ENCODE measurements at regions not wholly inside any gene's neighbourhood (a gene's known extent, or its start where the extent isn't known, plus 50 kb on each side); places are given as distances from the start of the nearest gene placed in this dataset.

DNA sequence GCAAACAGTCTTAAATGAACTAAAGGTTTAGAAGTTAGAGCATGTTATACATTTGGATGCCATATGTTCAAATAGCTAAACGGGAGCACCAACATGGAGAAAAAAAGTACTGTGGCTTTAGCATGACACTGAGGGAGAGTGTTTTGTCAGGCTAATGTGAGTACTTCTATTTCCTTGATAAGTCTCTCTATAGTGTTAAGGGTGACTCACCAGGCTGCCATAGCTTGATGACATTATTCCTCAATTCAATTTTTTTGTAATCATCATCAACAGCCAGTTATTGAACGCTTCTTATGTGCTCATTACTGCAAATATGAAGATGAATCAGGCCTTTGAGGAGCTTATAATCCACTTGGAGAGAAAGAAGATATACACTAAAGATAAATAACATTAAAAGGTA, 211.4 kb upstream of the GPR101 start:
- intact Hi-C loops (cut with micrococcal nuclease) = no loop called here

DNA sequence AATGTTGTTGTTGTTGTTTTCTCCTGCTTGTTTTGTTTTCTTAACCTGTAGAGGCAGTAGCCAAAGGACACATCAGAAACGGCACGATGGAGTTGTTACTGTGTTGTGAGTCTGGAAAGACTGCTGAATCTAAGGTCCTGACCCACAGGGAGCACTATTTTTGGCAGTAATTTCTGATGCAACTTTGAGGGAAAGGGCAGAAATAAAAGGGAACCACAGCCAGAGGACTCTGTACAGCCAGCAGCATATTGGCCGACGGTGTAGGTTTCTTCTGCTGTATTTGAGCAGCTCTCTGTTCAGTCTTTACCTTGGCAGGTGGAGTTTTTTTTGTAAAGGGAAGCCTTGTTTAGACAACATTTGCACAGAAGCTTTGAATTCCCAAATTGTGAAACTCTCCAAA, 203.0 kb upstream of the GPR101 start:
- H3K4me1 ChIP-seq (ENCODE audit: insufficient read depth, low read length) = peaks cover 7% of the 10 kb centered on the region
- CTCF ChIA-PET (ENCODE audit: partially characterized antibody) = no interaction called here
- no peaks in the 10 kb centered on the region for H3K9me3 Mint-ChIP-seq
- no peaks in the 10 kb centered on the region for H3K9me3 ChIP-seq (ENCODE audit: control insufficient read depth in 1 of 2, low read length in 2 of 2)
- no peak overlapping the region for H3K27ac ChIP-seq (ENCODE audit: low read depth, low read length)
- no peak for DNase-seq
- no peak overlapping the region for H3K4me3 ChIP-seq (ENCODE audit: low read length in 2 of 2)
- no peak overlapping the region for H3K4me3 Mint-ChIP-seq
- no peaks in the 10 kb centered on the region for H3K36me3 Mint-ChIP-seq
- peaks cover 0 to 17% (median 11%) of the 10 kb centered on the region in 4 donors for H3K4me1 Mint-ChIP-seq
- intact Hi-C loops (cut with micrococcal nuclease) = no loop called here
- no peak overlapping the region for H3K27ac Mint-ChIP-seq
- H3K27me3 ChIP-seq (ENCODE audit: insufficient read depth, low read length) = no peaks in the 10 kb centered on the region
- POLR2A ChIA-PET (ENCODE audit: partially characterized antibody) = no interaction called here
- H3K27me3 Mint-ChIP-seq = no peaks in the 10 kb centered on the region
- H3K36me3 ChIP-seq (ENCODE audit: insufficient read depth, low read length) = no peaks in the 10 kb centered on the region

More for the DNA sequence above, 211.4 kb upstream of the GPR101 start:
- H3K4me3 ChIP-seq (ENCODE audit: low read length in 2 of 2) = no peak overlapping the region
- Mint-ChIP-seq H3K27me3 (peaks cover 0 to 1% of the 10 kb centered on the region in 2 donors), H3K4me1 (no peaks in the 10 kb centered on the region), H3K36me3 (no peaks in the 10 kb centered on the region), H3K9me3 (no peaks in the 10 kb centered on the region), H3K27ac (no peak overlapping the region), H3K4me3 (no peak overlapping the region)
- no peak for DNase-seq
- H3K27ac ChIP-seq (ENCODE audit: low read depth, low read length) = no peak overlapping the region
- H3K36me3 ChIP-seq (ENCODE audit: insufficient read depth, low read length) = no peaks in the 10 kb centered on the region
- ChIA-PET POLR2A (ENCODE audit: partially characterized antibody) (no interaction called here), CTCF (ENCODE audit: partially characterized antibody) (no interaction called here)
- H3K4me1 ChIP-seq (ENCODE audit: insufficient read depth, low read length) = no peaks in the 10 kb centered on the region
- H3K9me3 ChIP-seq (ENCODE audit: control insufficient read depth in 1 of 2, low read length in 2 of 2) = no peaks in the 10 kb centered on the region
- no peaks in the 10 kb centered on the region for H3K27me3 ChIP-seq (ENCODE audit: insufficient read depth, low read length)

DNA sequence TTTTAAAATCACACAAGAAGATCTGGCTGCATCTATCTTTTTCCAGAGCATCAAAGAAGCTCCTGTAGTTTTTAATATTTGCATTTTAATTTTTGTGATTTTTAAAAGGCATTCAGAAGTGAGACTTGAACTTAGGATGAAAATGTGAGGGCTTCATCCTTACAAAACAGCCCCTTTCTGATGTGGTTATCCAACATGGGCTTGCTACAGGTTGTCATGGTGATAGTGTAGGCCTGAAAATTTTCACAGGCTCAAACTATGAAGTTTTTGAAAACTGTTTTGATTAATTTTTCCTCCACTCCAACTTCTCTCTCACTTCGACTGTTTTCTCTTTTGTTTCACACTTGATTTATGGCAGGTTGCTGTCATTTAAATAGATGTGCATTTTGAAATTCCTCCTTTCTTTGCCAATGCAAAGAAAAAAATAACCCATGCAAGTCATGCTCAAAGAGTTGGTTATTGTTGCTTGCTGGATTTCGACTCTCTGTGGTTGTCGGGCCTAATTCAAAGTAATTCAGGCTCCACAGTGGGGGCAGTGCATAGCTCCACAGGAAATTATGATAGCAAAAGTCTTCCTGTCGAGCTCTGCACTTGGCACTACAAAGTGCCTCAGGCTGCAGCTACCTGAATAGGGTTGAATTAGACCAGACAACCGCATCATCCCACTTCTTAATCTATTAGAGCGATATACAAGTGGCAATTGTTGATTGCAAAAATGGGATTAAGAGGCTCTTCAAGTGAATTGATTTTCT, 201.0 kb upstream of the GPR101 start:
- Mint-ChIP-seq H3K36me3 (no peaks in the 10 kb centered on the region), H3K9me3 (no peaks in the 10 kb centered on the region), H3K4me1 (peaks cover 0 to 17% (median 11%) of the 10 kb centered on the region in 4 donors), H3K27ac (peak overlapping the region in 4 of 7 donors; percentile 3 to 63 (median 28)), H3K27me3 (no peaks in the 10 kb centered on the region), H3K4me3 (peak overlapping the region in 5 of 8 donors; percentile 6 to 71 (median 46))
- Histone ChIP-seq H3K27ac (ENCODE audit: low read depth, low read length) (no peak overlapping the region), H3K27me3 (ENCODE audit: insufficient read depth, low read length) (no peaks in the 10 kb centered on the region), H3K9me3 (ENCODE audit: control insufficient read depth in 1 of 2, low read length in 2 of 2) (no peaks in the 10 kb centered on the region), H3K4me3 (ENCODE audit: low read length in 2 of 2) (no peak overlapping the region), H3K4me1 (ENCODE audit: insufficient read depth, low read length) (peaks cover 7% of the 10 kb centered on the region), H3K36me3 (ENCODE audit: insufficient read depth, low read length) (no peaks in the 10 kb centered on the region)
- intact Hi-C loops (cut with micrococcal nuclease) = no loop called here
- peak in 2 of 5 donors; percentile 2 to 6 for DNase-seq
- CTCF ChIA-PET (ENCODE audit: partially characterized antibody) = no interaction called here
- POLR2A ChIA-PET (ENCODE audit: partially characterized antibody) = no interaction called here

DNA sequence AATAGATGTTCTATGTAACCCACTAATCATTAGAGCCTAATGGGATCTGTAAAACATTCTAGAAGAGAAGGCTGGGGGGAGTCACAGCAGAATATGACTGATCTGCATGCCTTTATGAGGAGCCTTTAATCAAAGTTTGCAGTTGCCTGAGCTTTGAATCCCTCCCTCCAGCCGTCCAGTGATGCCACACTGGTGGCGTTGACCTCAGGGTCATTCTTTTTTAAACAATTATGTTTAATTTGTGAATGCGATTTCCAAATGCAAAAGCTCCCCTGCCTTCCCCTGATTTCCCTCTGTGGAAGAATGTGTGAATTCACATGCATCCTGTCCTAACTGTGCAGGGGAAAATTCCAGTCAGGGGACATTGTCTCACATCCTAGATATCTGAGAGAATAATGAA, 199.7 kb upstream of the GPR101 start:
- Mint-ChIP-seq H3K27ac (no peak overlapping the region), H3K36me3 (no peaks in the 10 kb centered on the region), H3K4me1 (peaks cover 0 to 17% (median 11%) of the 10 kb centered on the region in 4 donors), H3K4me3 (no peak overlapping the region), H3K27me3 (peaks cover 0 to 1% of the 10 kb centered on the region in 2 donors), H3K9me3 (no peaks in the 10 kb centered on the region)
- H3K4me1 ChIP-seq (ENCODE audit: insufficient read depth, low read length) = peaks cover 7% of the 10 kb centered on the region
- ChIA-PET POLR2A (ENCODE audit: partially characterized antibody) (no interaction called here), CTCF (ENCODE audit: partially characterized antibody) (no interaction called here)
- H3K9me3 ChIP-seq (ENCODE audit: control insufficient read depth in 1 of 2, low read length in 2 of 2) = no peaks in the 10 kb centered on the region
- no peak overlapping the region for H3K4me3 ChIP-seq (ENCODE audit: low read length in 2 of 2)
- H3K36me3 ChIP-seq (ENCODE audit: insufficient read depth, low read length) = no peaks in the 10 kb centered on the region
- no peaks in the 10 kb centered on the region for H3K27me3 ChIP-seq (ENCODE audit: insufficient read depth, low read length)
- no peak for DNase-seq
- intact Hi-C loops (cut with micrococcal nuclease) = no loop called here
- no peak overlapping the region for H3K27ac ChIP-seq (ENCODE audit: low read depth, low read length)

DNA sequence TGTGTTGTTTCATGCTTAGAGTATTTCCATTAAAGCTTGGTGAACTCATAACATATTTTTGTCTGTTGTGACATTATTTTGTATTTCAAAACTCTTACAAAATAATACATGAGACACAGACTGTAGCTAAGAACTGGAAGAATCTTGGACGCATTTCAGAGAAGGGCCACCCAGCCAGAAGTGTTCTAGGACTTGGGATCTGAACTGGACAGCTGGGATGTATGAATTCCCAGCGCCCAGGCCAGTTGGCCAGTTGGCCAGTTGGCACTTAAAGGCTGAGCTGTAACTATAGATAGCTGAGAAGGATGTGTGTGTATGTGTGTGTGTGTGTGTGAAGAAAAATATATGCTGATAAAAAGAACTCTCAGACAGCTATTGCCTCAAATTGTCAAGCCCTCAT, 193.4 kb upstream of the GPR101 start:
- no peak overlapping the region for H3K4me3 ChIP-seq (ENCODE audit: low read length in 2 of 2)
- no peaks in the 10 kb centered on the region for H3K4me1 Mint-ChIP-seq
- no peaks in the 10 kb centered on the region for H3K36me3 ChIP-seq (ENCODE audit: insufficient read depth, low read length)
- CTCF ChIA-PET (ENCODE audit: partially characterized antibody) = no interaction called here
- H3K4me1 ChIP-seq (ENCODE audit: insufficient read depth, low read length) = no peaks in the 10 kb centered on the region
- H3K4me3 Mint-ChIP-seq = no peak overlapping the region
- no peak overlapping the region for H3K27ac Mint-ChIP-seq
- POLR2A ChIA-PET (ENCODE audit: partially characterized antibody) = no interaction called here
- no peaks in the 10 kb centered on the region for H3K27me3 ChIP-seq (ENCODE audit: insufficient read depth, low read length)
- H3K27ac ChIP-seq (ENCODE audit: low read depth, low read length) = no peak overlapping the region
- no peaks in the 10 kb centered on the region for H3K9me3 ChIP-seq (ENCODE audit: control insufficient read depth in 1 of 2, low read length in 2 of 2)
- H3K9me3 Mint-ChIP-seq = peaks cover 0 to 8% (median 4%) of the 10 kb centered on the region in 8 donors
- H3K27me3 Mint-ChIP-seq = peaks cover 3% of the 10 kb centered on the region in 2 donors
- intact Hi-C loops (cut with micrococcal nuclease) = no loop called here
- no peaks in the 10 kb centered on the region for H3K36me3 Mint-ChIP-seq
- DNase-seq = no peak

DNA sequence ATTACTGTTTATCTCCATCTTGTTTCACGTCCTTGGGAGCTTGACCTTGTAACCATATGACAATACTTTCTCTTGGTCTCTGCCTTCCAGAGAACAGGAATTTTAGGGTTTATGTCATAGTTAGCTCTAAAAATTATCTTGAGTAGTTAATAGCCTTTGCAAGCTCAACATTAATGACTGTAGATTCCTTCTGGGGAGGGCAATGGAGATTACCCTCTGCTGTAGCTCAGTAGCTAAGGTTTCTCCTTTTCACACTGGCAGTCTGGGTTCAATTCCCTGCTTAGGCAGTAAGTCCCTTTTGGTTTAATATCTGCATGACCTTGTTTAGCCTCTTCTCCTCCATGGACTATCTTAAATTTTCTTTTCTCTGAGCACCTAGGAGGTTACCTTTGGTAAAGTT, 181.7 kb upstream of the GPR101 start:
- no peaks in the 10 kb centered on the region for H3K4me1 Mint-ChIP-seq
- H3K27ac Mint-ChIP-seq = no peak overlapping the region
- H3K4me3 Mint-ChIP-seq = no peak overlapping the region
- intact Hi-C loops (cut with micrococcal nuclease) = no loop called here
- H3K27ac ChIP-seq (ENCODE audit: low read depth, low read length) = no peak overlapping the region
- no peaks in the 10 kb centered on the region for H3K36me3 Mint-ChIP-seq
- peaks cover 0 to 2% (median 0%) of the 10 kb centered on the region in 8 donors for H3K9me3 Mint-ChIP-seq
- DNase-seq = no peak
- CTCF ChIA-PET (ENCODE audit: partially characterized antibody) = no interaction called here
- no peaks in the 10 kb centered on the region for H3K36me3 ChIP-seq (ENCODE audit: insufficient read depth, low read length)
- no peaks in the 10 kb centered on the region for H3K27me3 Mint-ChIP-seq
- POLR2A ChIA-PET (ENCODE audit: partially characterized antibody) = no interaction called here
- no peaks in the 10 kb centered on the region for H3K27me3 ChIP-seq (ENCODE audit: insufficient read depth, low read length)
- no peaks in the 10 kb centered on the region for H3K4me1 ChIP-seq (ENCODE audit: insufficient read depth, low read length)
- no peaks in the 10 kb centered on the region for H3K9me3 ChIP-seq (ENCODE audit: control insufficient read depth in 1 of 2, low read length in 2 of 2)
- H3K4me3 ChIP-seq (ENCODE audit: low read length in 2 of 2) = no peak overlapping the region

DNA sequence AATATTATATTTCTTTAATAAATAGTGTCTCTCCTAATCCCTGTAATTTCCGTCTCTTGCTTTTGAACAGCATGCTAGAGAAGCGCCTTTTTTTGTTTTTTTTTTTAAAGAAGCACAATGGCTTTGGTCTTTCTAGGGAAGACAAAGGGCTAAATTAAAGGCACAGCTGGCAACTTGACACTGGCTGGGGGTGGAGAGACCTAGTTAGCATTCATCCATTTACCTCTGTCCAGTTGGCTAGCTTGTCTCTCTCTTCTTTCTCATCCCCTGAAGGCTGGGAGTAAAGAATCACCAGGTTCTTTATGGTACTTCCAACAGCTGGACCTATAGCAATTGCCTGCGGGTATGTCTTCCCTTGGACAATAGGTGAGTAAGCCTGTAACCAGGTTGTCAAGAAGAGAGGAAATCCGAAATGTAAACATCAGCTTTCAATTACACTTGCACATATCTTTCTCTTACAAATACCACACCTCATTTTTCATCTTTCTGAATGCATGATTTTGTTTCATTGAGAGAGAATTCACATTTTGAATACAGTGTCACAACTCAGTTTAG, 178.4 kb upstream of the GPR101 start:
- Mint-ChIP-seq H3K4me3 (no peak overlapping the region), H3K9me3 (peaks cover 0 to 2% (median 0%) of the 10 kb centered on the region in 8 donors), H3K27me3 (peaks cover 0 to 1% of the 10 kb centered on the region in 2 donors), H3K27ac (no peak overlapping the region), H3K4me1 (no peaks in the 10 kb centered on the region), H3K36me3 (no peaks in the 10 kb centered on the region)
- no peaks in the 10 kb centered on the region for H3K36me3 ChIP-seq (ENCODE audit: insufficient read depth, low read length)
- H3K4me3 ChIP-seq (ENCODE audit: low read length in 2 of 2) = no peak overlapping the region
- H3K4me1 ChIP-seq (ENCODE audit: insufficient read depth, low read length) = no peaks in the 10 kb centered on the region
- ChIA-PET CTCF (ENCODE audit: partially characterized antibody) (no interaction called here), POLR2A (ENCODE audit: partially characterized antibody) (interaction anchor here (0.6 kb wide), 1 partner anchor 613 kb away, joined by 3 read pairs; no protein-coding TSS in a partner anchor)
- intact Hi-C loops (cut with micrococcal nuclease) = no loop called here
- no peak overlapping the region for H3K27ac ChIP-seq (ENCODE audit: low read depth, low read length)
- H3K9me3 ChIP-seq (ENCODE audit: control insufficient read depth in 1 of 2, low read length in 2 of 2) = no peaks in the 10 kb centered on the region
- no peak for DNase-seq
- H3K27me3 ChIP-seq (ENCODE audit: insufficient read depth, low read length) = no peaks in the 10 kb centered on the region

Measured in CD4-positive, alpha-beta memory T cell (primary cell).